Endothelial cell of umbilical vein (primary cell): ENCODE measurements at regions not wholly inside any gene's neighbourhood (a gene's known extent, or its start where the extent isn't known, plus 50 kb on each side); places are given as distances from the start of the nearest gene placed in this dataset.
"Not testable (repeated sequence)": the region's sequence is repeated elsewhere in the genome, so short reads cannot be mapped to it uniquely, and the experiment has no call there.

Experiments used
- BruUV-seq: library from RNA; stranded (reverse); fragments of 400-500 nt; replicated peaks from 2 replicates; lab custom pipeline; 2021; lab: Mats Ljungman, UMichigan
- CTCF ChIA-PET: fragments of 300-600, 350-600 bp; sonication (Branson Sonifier 250); formaldehyde crosslinking; loops from one replicate; lab custom pipeline; 2021; ENCODE audit warnings: antibody characterized with exemption, inconsistent platforms; lab: Charles Lee
- POLR2A ChIA-PET: fragments of 300-600, 350-600 bp; sonication (Branson Sonifier 250); formaldehyde crosslinking; loops from one replicate; lab custom pipeline; 2021; ENCODE audit warnings: antibody characterized with exemption, inconsistent platforms; lab: Charles Lee
- DNase-seq: peaks from one replicate; pipeline ENCODE4 v3.0.0-alpha.2; 2011; ENCODE audit warnings: low read depth, low spot score
- FAIRE-seq: peaks from 2 replicates; lab custom pipeline; 2011; peaks lifted over from hg19 to GRCh38; lab: Jason Lieb, UNC
- H2AFZ ChIP-seq: 2 replicates; pipeline ENCODE4 v1.6.0; 2012; ENCODE audit warnings: low read depth, low read length, control low read depth, inconsistent platforms
- H3K27ac ChIP-seq: 2 replicates; pipeline ENCODE4 v1.5.1; 2011; ENCODE audit warnings: low read depth, mild to moderate bottlenecking, control low read depth, low read length, moderate library complexity; ENCODE audit not compliant: insufficient read depth
- H3K27me3 ChIP-seq, 2 experiments: 2 replicates each; pipeline versions ENCODE4 v1.6.0 to v1.6.1; 2011; ENCODE audit warnings: low read length in 2 of 2, mixed read lengths in 1 of 2; ENCODE audit not compliant: control insufficient read depth in 2 of 2, insufficient read depth in 2 of 2
- H3K36me3 ChIP-seq, 2 experiments: 2 replicates in 1 of 2; 3 replicates in 1 of 2; pipeline ENCODE4 v1.5.1; 2011; ENCODE audit warnings: low read length in 2 of 2, mild to moderate bottlenecking in 1 of 2, moderate library complexity in 1 of 2; ENCODE audit not compliant: control insufficient read depth in 2 of 2, insufficient read depth in 2 of 2; ENCODE audit errors: extremely low read depth in 1 of 2
- H3K4me1 ChIP-seq: 3 replicates; pipeline ENCODE4 v1.5.1; 2011; ENCODE audit warnings: mild to moderate bottlenecking, low read length; ENCODE audit not compliant: control insufficient read depth, insufficient read depth; ENCODE audit errors: extremely low read depth
- H3K4me2 ChIP-seq: 2 replicates; pipeline ENCODE4 v1.6.1; 2011; ENCODE audit warnings: low read length, control low read depth, mixed read lengths; ENCODE audit not compliant: insufficient read depth
- H3K4me3 ChIP-seq, 3 experiments: fragments of 200-600 bp in 1 of 3; sonication (generic), shearing (Covaris generic) in 1 of 3; replicated peaks in 1 of 3; 2 replicates each; pipeline ENCODE4 v1.5.1; 2011 to 2016; ENCODE audit warnings: control low read depth in 3 of 3, low read length in 3 of 3, mild to moderate bottlenecking in 2 of 3, inconsistent platforms in 1 of 3, low read depth in 1 of 3, moderate library complexity in 1 of 3; ENCODE audit not compliant: insufficient read depth in 1 of 3
- H3K79me2 ChIP-seq: 2 replicates; pipeline ENCODE4 v1.6.0; 2012; ENCODE audit warnings: low read length, inconsistent platforms; ENCODE audit not compliant: control insufficient read depth, insufficient read depth
- H3K9ac ChIP-seq: replicated peaks from 2 replicates; pipeline ENCODE3; 2011; ENCODE audit warnings: low read length, control low read depth; ENCODE audit not compliant: insufficient read depth; ENCODE audit errors: extremely low read depth
- H3K9me1 ChIP-seq: replicated peaks from 3 replicates; pipeline ENCODE4 v1.6.0; 2011; ENCODE audit warnings: mild to moderate bottlenecking, low read length; ENCODE audit not compliant: control insufficient read depth, insufficient read depth; ENCODE audit errors: extremely low read depth
- H3K9me3 ChIP-seq: replicated peaks from 2 replicates; pipeline ENCODE4 v1.5.1; 2012; ENCODE audit warnings: low read length, inconsistent platforms; ENCODE audit not compliant: control insufficient read depth, insufficient read depth
- H4K20me1 ChIP-seq: replicated peaks from 2 replicates; pipeline ENCODE3; 2011; ENCODE audit warnings: mild to moderate bottlenecking, low read length; ENCODE audit not compliant: control insufficient read depth, insufficient read depth; ENCODE audit errors: extremely low read depth
- dilution Hi-C: fragments of 300-500 bp; cut with MboI; formaldehyde crosslinking; loops from one replicate; pipeline ENCODE4 v1.15.0; 2019; ENCODE audit warnings: low sequenced_read_pairs; ENCODE audit not compliant: extremely low pct_ligation_motif_present
- intact Hi-C: fragments of 100-400 bp; cut with micrococcal nuclease; formaldehyde crosslinking; loops from one replicate; pipeline ENCODE4 v1.10.0; 2022

DNA sequence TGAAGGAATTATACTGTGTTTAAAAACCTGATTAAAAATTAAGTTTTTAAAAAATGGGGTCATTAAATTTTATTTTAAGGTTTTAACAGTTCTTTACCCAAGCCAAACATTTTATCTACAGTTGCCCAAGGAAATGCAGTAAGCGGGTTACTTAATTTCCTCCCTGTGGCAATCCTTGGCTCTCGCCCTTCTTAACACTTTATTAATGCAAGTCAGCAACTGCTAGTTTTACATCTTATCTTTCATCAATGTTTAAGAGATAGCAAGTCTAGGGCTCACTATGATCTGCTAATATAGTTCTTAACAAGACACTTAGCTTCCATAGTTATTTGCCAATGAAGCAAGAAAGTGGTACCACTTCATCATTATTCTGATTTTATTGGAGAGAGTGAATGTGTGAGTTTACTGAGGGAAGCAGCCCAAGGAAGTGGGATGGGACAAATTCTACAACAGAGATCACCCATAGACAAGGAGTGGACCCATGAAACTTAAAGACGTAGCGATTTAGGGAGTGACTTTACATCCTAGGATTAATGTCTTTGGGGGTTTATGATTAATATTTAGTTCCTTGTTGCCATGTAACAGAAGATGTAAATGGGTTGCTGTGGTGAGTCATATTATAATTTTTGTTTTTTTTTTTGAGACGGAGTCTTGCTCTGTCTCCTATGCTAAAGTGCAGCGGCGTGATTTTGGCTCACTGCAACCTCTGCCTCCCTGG, 120.4 kb upstream of the ZNF658 start:
- H3K4me1 ChIP-seq, H3K27me3 ChIP-seq, H3K9me1 ChIP-seq, dilution Hi-C loops, DNase-seq, H3K4me2 ChIP-seq, H2AFZ ChIP-seq, H4K20me1 ChIP-seq, H3K9ac ChIP-seq, POLR2A ChIA-PET, H3K79me2 ChIP-seq, H3K36me3 ChIP-seq, intact Hi-C loops, BruUV-seq, H3K4me3 ChIP-seq, FAIRE-seq, H3K27ac ChIP-seq, CTCF ChIA-PET, H3K9me3 ChIP-seq: not testable (repeated sequence)

DNA sequence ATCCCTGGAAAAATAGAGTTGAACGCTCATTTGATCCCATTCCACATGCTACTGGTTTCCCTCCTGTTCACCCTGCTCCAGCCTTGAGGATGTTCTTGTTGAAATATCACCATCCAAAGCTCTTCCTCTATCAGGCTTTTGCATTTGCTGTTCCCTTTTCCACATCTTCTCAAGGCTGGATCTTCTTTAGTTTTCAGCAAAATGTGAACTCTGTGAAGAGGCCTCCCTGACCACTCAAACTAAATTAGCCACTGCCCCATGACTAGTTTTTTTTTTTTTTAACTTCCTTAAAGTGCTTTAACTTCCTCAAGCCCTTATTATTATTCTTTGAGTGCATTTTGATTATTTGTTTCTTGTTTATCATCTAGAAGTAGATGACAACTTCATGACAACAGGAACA, 119.3 kb upstream of the ZNF658 start:
- DNase-seq, intact Hi-C loops: not testable (repeated sequence)

DNA sequence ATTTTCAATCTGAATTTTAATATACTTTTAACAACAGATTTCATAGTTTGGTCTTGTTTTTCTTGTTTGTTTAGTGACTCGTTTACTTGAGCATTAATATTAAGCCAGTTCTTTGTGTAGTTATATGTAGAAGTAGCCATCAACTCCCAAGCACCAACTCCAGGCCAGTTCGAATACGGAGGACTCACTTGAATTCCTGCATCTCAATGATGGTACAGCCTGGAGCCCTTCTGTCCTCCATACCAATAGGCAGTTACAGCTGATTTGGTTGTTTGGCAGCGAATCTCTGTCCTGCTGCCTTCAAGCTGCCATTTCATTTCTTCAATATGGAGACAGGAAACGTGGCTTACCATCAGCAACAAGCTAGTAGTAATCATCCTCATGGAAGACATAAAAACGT, 118.5 kb upstream of the ZNF658 start:
- H3K4me3 ChIP-seq, BruUV-seq, H4K20me1 ChIP-seq, DNase-seq, H3K4me2 ChIP-seq, H3K4me1 ChIP-seq, POLR2A ChIA-PET, FAIRE-seq, dilution Hi-C loops, CTCF ChIA-PET, intact Hi-C loops, H3K9me1 ChIP-seq, H3K36me3 ChIP-seq, H3K9me3 ChIP-seq, H2AFZ ChIP-seq, H3K27me3 ChIP-seq, H3K79me2 ChIP-seq, H3K9ac ChIP-seq: not testable (repeated sequence)
- peak overlapping the region; percentile 43 for H3K27ac ChIP-seq

More for the DNA sequence above, 119.3 kb upstream of the ZNF658 start:
- H3K79me2 ChIP-seq, CTCF ChIA-PET, H2AFZ ChIP-seq, H3K4me2 ChIP-seq, H3K27ac ChIP-seq, FAIRE-seq, H3K36me3 ChIP-seq, dilution Hi-C loops, POLR2A ChIA-PET, H3K4me3 ChIP-seq, H3K4me1 ChIP-seq, H3K9me1 ChIP-seq, H3K9ac ChIP-seq, BruUV-seq, H3K9me3 ChIP-seq, H4K20me1 ChIP-seq, H3K27me3 ChIP-seq: not testable (repeated sequence)

DNA sequence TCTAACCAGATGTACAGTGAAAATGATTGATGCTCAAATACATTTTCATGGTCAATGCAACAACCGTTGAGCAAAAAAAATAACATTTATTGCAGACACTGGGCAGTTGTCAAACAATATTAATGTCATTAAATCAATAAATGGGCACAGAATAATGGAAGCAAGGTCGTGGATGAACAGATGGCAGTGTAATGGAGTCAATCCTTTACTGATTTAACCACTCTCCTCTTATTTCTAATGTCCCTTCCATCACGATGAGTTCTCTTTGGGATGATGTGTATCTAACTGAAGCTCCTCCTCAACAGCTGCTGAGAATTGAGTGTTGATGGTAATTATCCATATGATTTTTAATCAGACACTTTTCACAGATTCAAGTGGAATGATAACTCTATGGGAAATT, 114.9 kb upstream of the ZNF658 start:
- H3K9me3 ChIP-seq, H3K4me1 ChIP-seq, H4K20me1 ChIP-seq, H3K4me2 ChIP-seq, H3K4me3 ChIP-seq, H3K27ac ChIP-seq, POLR2A ChIA-PET, H3K27me3 ChIP-seq, intact Hi-C loops, H3K9me1 ChIP-seq, BruUV-seq, H3K79me2 ChIP-seq, FAIRE-seq, H2AFZ ChIP-seq, dilution Hi-C loops, H3K36me3 ChIP-seq, H3K9ac ChIP-seq, DNase-seq, CTCF ChIA-PET: not testable (repeated sequence)
